Dedifferentiated amniotic fluid mesenchymal stem cell (primary cell): ENCODE measurements at regions not wholly inside any gene's neighbourhood (a gene's known extent, or its start where the extent isn't known, plus 50 kb on each side); places are given as distances from the start of the nearest gene placed in this dataset.
"Not testable (repeated sequence)": the region's sequence is repeated elsewhere in the genome, so short reads cannot be mapped to it uniquely, and the experiment has no call there.

Experiments used
- DNase-seq: peaks from one replicate; pipeline ENCODE4 v3.0.0-alpha.2; 2016; ENCODE audit errors: extremely low spot score

GRCh38 chr22:22776121-22776520 lies 111.5 kb upstream of the IGLL5 start:
- DNase-seq = no peak

DNA sequence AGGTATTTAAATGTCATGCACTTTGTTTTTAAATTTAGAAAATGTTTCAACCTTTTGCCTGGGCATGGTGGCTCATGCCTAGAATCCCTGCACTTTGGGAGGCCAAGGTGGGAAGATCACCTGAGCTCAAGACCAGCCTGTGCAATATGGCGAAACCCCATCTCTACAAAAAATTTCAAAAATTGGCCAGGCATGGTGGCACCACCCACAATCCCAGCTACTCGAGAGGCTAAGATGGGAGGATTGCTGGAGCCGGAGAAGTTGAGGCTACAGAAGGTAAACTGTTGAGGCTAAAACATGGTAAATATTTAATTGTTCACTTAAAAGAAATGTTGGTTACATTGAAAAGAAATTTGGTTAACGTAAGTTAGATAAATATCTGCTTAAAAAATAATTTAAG lies 108.4 kb upstream of the IGLL5 start:
- no peak for DNase-seq

GRCh38 chr22:22783575-22783974 lies 104.0 kb upstream of the IGLL5 start:
- DNase-seq = no peak

GRCh38 chr22:22784249-22785039 lies 103.2 kb upstream of the IGLL5 start:
- no peak for DNase-seq

GRCh38 chr22:22785316-22786065 lies 102.1 kb upstream of the IGLL5 start:
- no peak for DNase-seq

- no peak for DNase-seq
These were observed 101.1 kb upstream of the IGLL5 start for GRCh38 chr22:22786301-22787115.

GRCh38 chr22:22787151-22787550 lies 100.5 kb upstream of the IGLL5 start:
- no peak for DNase-seq

DNA sequence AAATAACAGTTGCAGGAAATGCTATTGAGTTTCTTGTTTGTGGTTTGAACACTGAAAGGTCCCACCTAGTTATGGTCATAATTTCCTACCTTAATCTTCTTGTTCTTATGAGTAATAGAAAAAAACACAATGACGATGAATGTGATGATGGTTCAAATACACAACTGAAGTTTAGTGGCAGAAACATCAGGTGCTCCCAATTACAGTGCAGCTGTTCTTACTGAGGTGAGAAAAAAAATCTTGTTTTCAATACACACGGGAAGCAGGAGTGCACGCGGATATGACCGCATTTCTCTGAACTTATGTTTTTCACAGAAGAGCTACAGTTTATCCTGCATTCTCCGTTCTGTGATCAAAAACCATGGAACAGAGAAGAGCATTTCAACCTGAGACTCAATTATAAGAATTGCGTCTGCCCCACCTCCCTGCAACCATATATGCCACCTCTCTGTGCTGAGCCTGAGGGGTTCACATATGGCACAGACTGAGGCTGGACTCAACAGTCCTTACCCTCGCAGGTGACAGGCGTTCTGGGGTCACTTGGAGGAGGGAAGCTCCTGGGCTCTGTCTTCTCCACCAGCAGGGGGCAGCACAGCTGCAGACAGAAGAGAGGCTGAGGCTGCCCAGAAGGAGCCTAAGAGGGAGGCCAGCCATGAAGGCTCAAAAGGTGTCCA lies 99.7 kb upstream of the IGLL5 start:
- DNase-seq = no peak

DNA sequence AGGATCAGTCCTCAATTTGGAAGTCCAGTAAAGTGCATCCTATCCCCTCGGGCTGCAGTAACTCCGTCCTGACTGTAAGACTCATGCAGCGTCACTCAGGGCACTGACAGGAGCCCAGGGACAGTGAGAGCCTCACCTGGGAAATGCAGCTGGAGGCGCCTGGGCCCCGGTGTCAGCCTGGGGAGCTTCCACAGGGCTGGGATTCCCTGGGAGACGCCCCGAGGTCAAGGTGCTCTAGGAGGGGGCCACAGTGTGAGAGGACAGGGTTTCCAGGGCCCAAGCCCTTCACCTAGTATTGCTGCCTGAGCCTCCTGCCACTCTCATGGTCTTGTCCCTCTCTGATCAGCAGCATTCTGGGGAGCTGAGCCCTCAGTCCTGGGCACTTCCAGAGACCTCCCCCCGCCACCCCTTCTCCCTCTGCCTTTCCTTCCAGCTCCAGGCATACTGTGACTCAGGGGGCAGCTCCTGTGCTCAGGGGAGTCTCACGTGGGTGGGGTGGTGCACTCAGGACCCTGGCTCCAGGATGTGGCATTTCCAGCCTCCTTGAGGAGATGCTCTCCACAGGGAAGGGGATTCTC lies 99.1 kb upstream of the IGLL5 start:
- DNase-seq = no peak

DNA sequence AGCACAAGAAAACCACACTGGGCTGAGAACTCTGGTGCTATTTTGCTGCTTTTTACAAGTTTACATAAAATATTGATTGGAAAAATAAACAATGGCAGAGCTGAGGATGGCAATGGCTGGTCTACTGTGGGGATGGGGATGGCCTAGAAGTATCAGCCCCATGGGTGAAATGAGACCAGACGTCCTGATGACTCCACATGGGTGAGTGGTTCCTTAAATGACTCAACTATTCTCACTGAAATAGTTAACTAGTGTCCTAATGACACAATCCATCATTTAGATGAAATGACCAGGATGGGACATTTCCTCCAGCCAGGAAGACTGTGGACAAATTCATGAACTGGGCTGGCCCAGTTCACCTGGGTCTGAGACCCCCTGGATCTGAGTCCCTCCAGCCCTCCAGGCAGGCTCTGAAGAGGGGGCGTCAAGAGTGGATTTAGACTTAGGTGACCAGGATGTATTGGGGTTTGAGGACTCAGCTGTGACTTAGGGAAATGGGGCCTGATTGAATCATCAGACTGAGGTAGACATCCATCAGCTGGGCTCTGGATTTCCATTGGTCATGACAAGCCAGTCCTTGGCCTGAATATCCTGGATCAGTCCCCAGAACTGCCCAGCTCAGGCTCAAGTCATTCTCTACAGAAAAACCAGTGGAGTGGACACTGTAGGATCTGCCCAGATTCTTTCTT lies 98.2 kb upstream of the IGLL5 start:
- DNase-seq = no peak

DNA sequence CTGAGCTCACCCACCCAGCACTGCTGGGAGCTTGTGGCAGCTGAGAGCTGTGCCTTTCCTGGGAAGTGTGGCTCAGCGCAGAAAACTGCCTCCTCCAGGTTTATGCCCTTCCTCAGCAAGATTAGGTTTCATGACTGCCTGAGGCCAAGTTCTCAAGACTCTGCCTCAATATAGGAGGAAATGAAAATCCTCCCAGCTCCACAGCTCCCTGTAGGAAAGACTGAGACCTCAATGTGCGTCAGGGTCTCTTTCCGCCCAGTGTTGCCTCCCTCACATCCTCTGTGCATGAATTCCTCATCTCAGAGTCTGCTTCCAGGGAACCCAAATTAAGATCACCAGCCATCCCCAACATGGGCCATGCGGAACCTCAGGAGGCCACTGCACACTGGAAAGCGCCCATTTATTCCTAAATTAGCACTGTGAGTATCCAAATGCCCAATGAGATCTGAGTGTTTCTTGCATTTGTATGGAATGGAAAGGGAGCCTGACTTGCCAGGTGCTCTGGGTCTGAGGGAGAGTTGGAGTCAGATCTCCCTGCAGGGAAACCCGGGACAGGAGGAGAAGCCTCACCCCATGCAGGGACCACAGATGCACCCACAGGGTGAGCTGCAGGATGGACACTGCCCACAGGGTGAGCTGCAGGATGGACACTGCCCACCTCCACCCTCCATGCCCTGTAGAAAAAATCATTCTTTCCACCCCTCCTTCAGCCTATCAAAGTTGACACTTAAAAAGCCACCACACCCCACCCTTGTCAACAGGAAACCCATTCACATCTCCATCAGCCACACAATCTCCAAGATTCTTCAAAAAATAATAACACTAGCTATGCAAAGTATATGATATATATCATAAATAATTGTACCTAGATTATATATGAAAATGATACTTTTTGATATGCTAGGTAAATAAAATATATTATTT lies 97.4 kb upstream of the IGLL5 start:
- no peak for DNase-seq

DNA sequence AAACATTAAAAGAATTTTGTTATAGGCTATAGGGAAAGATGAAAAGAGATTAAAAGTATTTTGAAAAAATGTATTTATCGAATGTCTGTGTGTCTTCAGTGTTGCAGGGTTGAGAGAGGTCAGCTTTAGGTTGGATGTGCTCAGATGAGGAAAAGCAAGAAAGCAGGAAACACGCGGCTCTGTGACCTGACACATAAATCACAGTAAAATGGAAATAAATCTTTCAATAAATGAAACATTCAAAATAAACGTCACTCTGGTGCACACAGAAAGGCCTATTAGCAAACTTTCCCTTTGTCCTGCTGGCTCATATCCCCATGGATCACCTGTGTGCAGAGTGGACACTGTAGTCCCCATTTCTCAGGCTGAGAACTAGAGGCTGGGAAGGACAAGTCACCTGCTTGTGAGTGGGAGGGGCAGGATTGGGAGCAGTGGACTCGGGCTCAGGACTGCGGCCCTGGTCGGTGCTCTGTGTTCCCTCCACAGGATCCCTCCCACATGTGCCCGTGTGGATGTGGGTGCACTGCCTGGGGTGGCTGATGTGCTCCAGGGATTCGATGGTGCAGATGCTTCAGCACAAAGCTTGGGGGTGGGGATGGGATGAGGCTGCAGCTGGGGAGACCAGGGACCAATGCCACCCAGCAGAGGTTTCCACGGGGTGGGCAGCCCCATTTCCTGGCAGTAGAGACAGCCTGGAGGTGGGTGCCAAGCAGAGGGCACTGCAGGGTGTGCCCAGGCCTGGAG lies 96.0 kb upstream of the IGLL5 start:
- DNase-seq = no peak

DNA sequence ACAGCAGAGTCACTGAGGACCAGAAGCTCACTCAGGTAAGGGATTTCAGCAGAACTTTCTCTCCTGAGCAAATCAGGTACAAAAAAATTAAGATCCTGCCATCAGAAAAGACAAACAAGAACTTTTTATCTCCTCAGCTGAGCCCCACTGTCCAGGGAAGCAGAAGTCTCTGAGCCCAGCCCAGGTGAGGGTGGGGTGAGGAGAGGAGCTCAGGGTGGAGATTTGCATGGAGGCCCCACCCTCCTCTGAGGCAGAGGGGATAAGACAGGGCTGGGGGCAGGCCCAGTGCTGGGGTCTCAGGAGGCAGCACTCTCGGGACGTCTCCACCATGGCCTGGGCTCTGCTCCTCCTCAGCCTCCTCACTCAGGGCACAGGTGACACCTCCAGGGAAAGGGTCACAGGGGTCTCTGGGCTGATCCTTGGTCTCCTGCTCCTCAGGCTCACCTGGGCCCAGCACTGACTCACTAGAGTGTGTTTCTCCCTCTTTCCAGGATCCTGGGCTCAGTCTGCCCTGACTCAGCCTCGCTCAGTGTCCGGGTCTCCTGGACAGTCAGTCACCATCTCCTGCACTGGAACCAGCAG lies 95.3 kb upstream of the IGLL5 start:
- DNase-seq = not testable (repeated sequence)

GRCh38 chr22:22795639-22796038 lies 92.0 kb upstream of the IGLL5 start:
- not testable (repeated sequence) for DNase-seq

DNA sequence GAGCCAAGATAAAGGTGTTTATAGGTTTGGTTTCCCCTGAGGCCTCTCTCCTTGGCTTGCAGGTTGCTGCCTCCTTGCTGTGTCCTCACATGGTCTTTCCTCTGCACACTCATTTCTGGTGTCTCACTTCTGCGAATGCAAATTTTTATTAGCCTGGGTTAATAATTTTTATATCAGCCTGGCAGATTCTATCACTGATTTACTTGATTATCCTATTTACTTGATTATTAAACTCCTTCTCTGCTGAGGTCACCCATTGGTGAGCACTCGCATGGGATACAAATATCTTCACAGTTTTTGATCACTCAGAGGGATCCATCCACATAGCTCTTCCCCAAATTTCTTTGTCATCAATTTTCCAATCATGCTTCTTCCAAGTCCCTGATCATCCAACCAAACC lies 90.9 kb upstream of the IGLL5 start:
- DNase-seq = no peak

GRCh38 chr22:22798232-22798616 lies 89.4 kb upstream of the IGLL5 start:
- DNase-seq = no peak

GRCh38 chr22:22798716-22799115 lies 88.9 kb upstream of the IGLL5 start:
- DNase-seq = no peak

DNA sequence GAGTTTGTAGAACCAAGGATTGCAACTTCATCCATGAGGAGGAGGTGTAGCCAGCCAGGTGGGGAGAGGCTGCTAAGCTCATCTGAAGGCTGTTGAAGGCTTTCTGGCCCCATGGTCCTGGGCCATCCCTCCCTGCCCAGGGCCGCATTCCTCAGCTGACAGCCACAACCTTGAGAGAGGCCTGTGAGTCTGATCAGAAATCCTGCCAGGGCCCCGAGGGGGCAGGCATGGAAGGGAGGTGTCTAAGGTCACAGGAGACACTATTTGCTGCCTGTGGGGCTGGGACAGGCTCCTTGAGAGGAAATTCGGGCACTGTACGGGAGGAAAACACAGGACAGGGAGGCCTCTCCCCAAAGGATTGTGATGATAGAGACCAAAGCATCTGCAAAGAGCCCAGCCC lies 88.1 kb upstream of the IGLL5 start:
- no peak for DNase-seq

GRCh38 chr22:22800716-22801115 lies 86.9 kb upstream of the IGLL5 start:
- no peak for DNase-seq
